ENCODE measurements at regions not wholly inside any gene's neighbourhood (a gene's known extent, or its start where the extent isn't known, plus 50 kb on each side); places are given as distances from the start of the nearest gene placed in this dataset.

GRCh38 chr18:78393086-78393862 is 586.3 kb upstream of the SALL3 start:
- TF ChIP-seq RARB (CRISPR knock-in tag; IDR thresholded peaks at IDR 0.05) (no peak), ARNTL (CRISPR knock-in tag; IDR thresholded peaks at IDR 0.05; ENCODE audit: borderline replicate concordance, low read depth) (no peak), BACH2 (CRISPR knock-in tag; IDR thresholded peaks at IDR 0.05; ENCODE audit: borderline replicate concordance) (no peak), ZNF8 (CRISPR knock-in tag; IDR thresholded peaks at IDR 0.05) (no peak), TSHZ2 (CRISPR knock-in tag; IDR thresholded peaks at IDR 0.05) (no peak), ZC3H10 (CRISPR knock-in tag; IDR thresholded peaks at IDR 0.05) (no peak), ZFP30 (CRISPR knock-in tag; IDR thresholded peaks at IDR 0.05) (no peak), ESRRG (CRISPR knock-in tag; IDR thresholded peaks at IDR 0.05) (no peak), OSR1 (CRISPR knock-in tag; IDR thresholded peaks at IDR 0.05) (no peak), GLIS3 (CRISPR knock-in tag; IDR thresholded peaks at IDR 0.05) (no peak), ZFP3 (CRISPR knock-in tag; IDR thresholded peaks at IDR 0.05) (no peak), CSRNP3 (CRISPR knock-in tag; IDR thresholded peaks at IDR 0.05) (no peak), TCF4 (CRISPR knock-in tag; IDR thresholded peaks at IDR 0.05; ENCODE audit: borderline replicate concordance) (no peak), PPARA (CRISPR knock-in tag; IDR thresholded peaks at IDR 0.05; ENCODE audit: borderline replicate concordance) (no peak), TOX (CRISPR knock-in tag; IDR thresholded peaks at IDR 0.05; ENCODE audit: borderline replicate concordance) (no peak), ZNF565 (CRISPR knock-in tag; conservative IDR thresholded peaks at IDR 0.05; ENCODE audit: low read depth) (no peak)
- ATAC-seq, result no peak

- TF ChIP-seq ESRRG (CRISPR knock-in tag; IDR thresholded peaks at IDR 0.05) (no peak), POU6F1 (CRISPR knock-in tag; IDR thresholded peaks at IDR 0.05; ENCODE audit: borderline replicate concordance, low read depth) (no peak), TSHZ2 (CRISPR knock-in tag; IDR thresholded peaks at IDR 0.05) (no peak)
- no peak for ATAC-seq
These were observed 583.5 kb upstream of the SALL3 start for GRCh38 chr18:78396077-78396476.

- TF ChIP-seq ZNF8 (CRISPR knock-in tag; IDR thresholded peaks at IDR 0.05) (no peak), ZFP3 (CRISPR knock-in tag; IDR thresholded peaks at IDR 0.05) (no peak), ISL1 (CRISPR knock-in tag; IDR thresholded peaks at IDR 0.05) (no peak), ZFP30 (CRISPR knock-in tag; IDR thresholded peaks at IDR 0.05) (no peak)
- no peak for ATAC-seq
These were observed 582.9 kb upstream of the SALL3 start for GRCh38 chr18:78396756-78397155.

- ATAC-seq, result no peak
- no peak for TF ChIP-seq TSHZ2 (CRISPR knock-in tag; IDR thresholded peaks at IDR 0.05)
These were observed 579.6 kb upstream of the SALL3 start for GRCh38 chr18:78399992-78400503.
